Fibroblast of lung (primary cell): ENCODE measurements at regions not wholly inside any gene's neighbourhood (a gene's known extent, or its start where the extent isn't known, plus 50 kb on each side); places are given as distances from the start of the nearest gene placed in this dataset.

ENCODE experiments used
- CTCF ChIP-seq, 2 donors: IDR thresholded peaks in 1 of 2; conservative IDR thresholded peaks in 1 of 2; 1 replicate in 1 of 2; 2 replicates in 1 of 2; pipeline ENCODE4 v1.5.1; 2011 to 2012; ENCODE audit warnings: low read length in 2 of 2, control low read depth in 1 of 2, inconsistent platforms in 1 of 2, low read depth in 1 of 2, mild to moderate bottlenecking in 1 of 2
- EZH2 ChIP-seq: IDR thresholded peaks from 2 replicates; pipeline ENCODE4 v1.5.1; 2012; ENCODE audit warnings: low read length, control low read depth, mild to moderate bottlenecking; ENCODE audit errors: missing control alignments

GRCh38 chr7:12769444-12769843 lies 82.0 kb downstream of the ARL4A start:
- TF ChIP-seq CTCF (conservative IDR thresholded peaks at IDR 0.05 in 1 of 2, IDR thresholded peaks at IDR 0.05 in 1 of 2; ENCODE audit: low read depth in 1 of 2, low read length in 2 of 2): no peak
- TF ChIP-seq EZH2: no peak
